ENCODE measurements at regions not wholly inside any gene's neighbourhood (a gene's known extent, or its start where the extent isn't known, plus 50 kb on each side); places are given as distances from the start of the nearest gene placed in this dataset. TPM values are rescaled to one million over a fixed set of nuclear protein-coding genes. Genes with fewer than 3 reads are reported as not detected.

DNA sequence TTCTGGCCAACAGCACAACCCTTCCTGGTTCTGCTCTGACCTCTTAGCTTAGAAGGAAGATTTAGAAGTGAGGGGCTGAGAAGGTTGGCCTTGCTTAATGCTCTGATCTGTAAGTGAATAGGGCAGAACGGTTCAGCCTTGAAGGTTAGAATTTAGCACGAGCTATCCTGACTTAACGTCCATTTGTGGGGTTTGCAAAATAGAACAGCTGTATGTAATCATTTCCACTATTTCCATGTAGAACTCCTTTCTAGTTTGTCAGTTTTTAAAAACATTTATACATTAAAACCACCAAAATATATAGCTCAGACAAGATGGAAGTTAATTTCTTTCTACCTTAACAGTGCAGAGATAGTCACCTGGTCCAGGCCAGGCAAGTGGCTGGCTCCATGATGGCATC is 89.9 kb downstream of the TBX19 start:
- no peak overlapping the region for H3K27ac Mint-ChIP-seq (ENCODE audit: low read depth, unreplicated experiment)
- H3K9me3 Mint-ChIP-seq (ENCODE audit: unreplicated experiment) = no peaks in the 10 kb centered on the region
- no peaks in the 10 kb centered on the region for H3K36me3 Mint-ChIP-seq (ENCODE audit: insufficient read depth, unreplicated experiment)
- H3K4me3 Mint-ChIP-seq (ENCODE audit: unreplicated experiment) = no peak overlapping the region
- CTCF ChIA-PET = interaction anchor here (0.5 to 7.3 kb wide), 4 partner anchors 17 to 106 kb away, joined by 3 to 51 read pairs (median 4); no protein-coding TSS in a partner anchor
- POLR2A ChIA-PET = interaction anchor here (0.9 kb wide), 1 partner anchor 51 kb away, joined by 3 read pairs; no protein-coding TSS in a partner anchor
- no peak for DNase-seq (ENCODE audit: unreplicated experiment)
- no peak for TF ChIP-seq CTCF (IDR thresholded peaks at IDR 0.05; ENCODE audit: unreplicated experiment)
- intact Hi-C loops (cut with micrococcal nuclease) = no loop called here
- peaks cover 21% of the 10 kb centered on the region for H3K27me3 Mint-ChIP-seq (ENCODE audit: insufficient read depth, unreplicated experiment)
- no TSS peak for BruUV-seq (replicated peaks)
- H3K4me1 Mint-ChIP-seq (ENCODE audit: insufficient read depth, unreplicated experiment) = no peaks in the 10 kb centered on the region

- no peaks in the 10 kb centered on the region for H3K9me3 Mint-ChIP-seq (ENCODE audit: unreplicated experiment)
- DNase-seq (ENCODE audit: unreplicated experiment) = no peak
- TF ChIP-seq CTCF (IDR thresholded peaks at IDR 0.05; ENCODE audit: unreplicated experiment) = no peak
- H3K27ac Mint-ChIP-seq (ENCODE audit: low read depth, unreplicated experiment) = no peak overlapping the region
- CTCF ChIA-PET = interaction anchor here (0.6 to 7.3 kb wide), 4 partner anchors 21 to 791 kb away, joined by 3 to 51 read pairs (median 4); no protein-coding TSS in a partner anchor
- no TSS peak for BruUV-seq (replicated peaks)
- no peaks in the 10 kb centered on the region for H3K4me1 Mint-ChIP-seq (ENCODE audit: insufficient read depth, unreplicated experiment)
- intact Hi-C loops (cut with micrococcal nuclease) = no loop called here
- H3K36me3 Mint-ChIP-seq (ENCODE audit: insufficient read depth, unreplicated experiment) = no peaks in the 10 kb centered on the region
- no peak overlapping the region for H3K4me3 Mint-ChIP-seq (ENCODE audit: unreplicated experiment)
- H3K27me3 Mint-ChIP-seq (ENCODE audit: insufficient read depth, unreplicated experiment) = peaks cover 27% of the 10 kb centered on the region
- POLR2A ChIA-PET = no interaction called here
These were observed 89.0 kb downstream of the TBX19 start for GRCh38 chr1:168369655-168370054.

GRCh38 chr1:168368131-168368530 is 87.5 kb downstream of the TBX19 start:
- ChIA-PET POLR2A (interaction anchor here (0.6 kb wide), 1 partner anchor 25 kb away, joined by 3 read pairs; no protein-coding TSS in a partner anchor), CTCF (interaction anchor here (1.0 to 7.3 kb wide), 3 partner anchors 15 to 26 kb away, joined by 3 to 51 read pairs (median 5); no protein-coding TSS in a partner anchor)
- no peak for TF ChIP-seq CTCF (IDR thresholded peaks at IDR 0.05; ENCODE audit: unreplicated experiment)
- Mint-ChIP-seq H3K27me3 (ENCODE audit: insufficient read depth, unreplicated experiment) (peaks cover 32% of the 10 kb centered on the region), H3K4me1 (ENCODE audit: insufficient read depth, unreplicated experiment) (no peaks in the 10 kb centered on the region), H3K4me3 (ENCODE audit: unreplicated experiment) (no peak overlapping the region), H3K36me3 (ENCODE audit: insufficient read depth, unreplicated experiment) (no peaks in the 10 kb centered on the region), H3K27ac (ENCODE audit: low read depth, unreplicated experiment) (no peak overlapping the region), H3K9me3 (ENCODE audit: unreplicated experiment) (no peaks in the 10 kb centered on the region)
- no peak for DNase-seq (ENCODE audit: unreplicated experiment)
- BruUV-seq (replicated peaks) = no TSS peak
- intact Hi-C loops (cut with micrococcal nuclease) = no loop called here

GRCh38 chr1:168365719-168366479 is 85.2 kb downstream of the TBX19 start:
- no peak for DNase-seq (ENCODE audit: unreplicated experiment)
- Mint-ChIP-seq H3K4me3 (ENCODE audit: unreplicated experiment) (no peak overlapping the region), H3K4me1 (ENCODE audit: insufficient read depth, unreplicated experiment) (no peaks in the 10 kb centered on the region), H3K27ac (ENCODE audit: low read depth, unreplicated experiment) (no peak overlapping the region), H3K9me3 (ENCODE audit: unreplicated experiment) (no peaks in the 10 kb centered on the region), H3K27me3 (ENCODE audit: insufficient read depth, unreplicated experiment) (peaks cover 32% of the 10 kb centered on the region), H3K36me3 (ENCODE audit: insufficient read depth, unreplicated experiment) (no peaks in the 10 kb centered on the region)
- TF ChIP-seq CTCF (IDR thresholded peaks at IDR 0.05; ENCODE audit: unreplicated experiment) = peak; percentile 10
- intact Hi-C loops (cut with micrococcal nuclease) = no loop called here
- no TSS peak for BruUV-seq (replicated peaks)
- CTCF ChIA-PET = interaction anchor here (0.5 to 3.7 kb wide), 3 partner anchors 23 to 706 kb away, joined by 3 to 22 read pairs (median 3); no protein-coding TSS in a partner anchor
- POLR2A ChIA-PET = interaction anchor here (0.9 kb wide), 1 partner anchor 1346 kb away, joined by 3 read pairs; no protein-coding TSS in a partner anchor

Small RNA genes lying in the stretch of these regions (microRNA-seq; reads per million reads assigned to microRNA genes)
- gene MIR557 = not detected

Data from MCF 10A (cell line).